A549 (cell line): ENCODE measurements at regions not wholly inside any gene's neighbourhood (a gene's known extent, or its start where the extent isn't known, plus 50 kb on each side); places are given as distances from the start of the nearest gene placed in this dataset.

Source experiments
- JUN ChIP-seq, 2 experiments: fragments of >200 bp; sonication (Bioruptor Twin); formaldehyde crosslinking; IDR thresholded peaks; 2 replicates in 1 of 2; 3 replicates in 1 of 2; pipeline ENCODE4 v1.6.1; 2016 to 2017
- MAFK ChIP-seq: fragments of 450-650 bp; IDR thresholded peaks from 2 replicates; pipeline ENCODE4 v1.6.1; 2014; ENCODE audit not compliant: partially characterized antibody
- MAX ChIP-seq: IDR thresholded peaks from 2 replicates; pipeline ENCODE4 v1.6.1; 2012
- POLR2A ChIP-seq: IDR thresholded peaks from 2 replicates; pipeline ENCODE4 v1.6.1; 2012; ENCODE audit warnings: mild to moderate bottlenecking, low read length
- TF ChIP-seq, protein P1 (sequence below): fragments of >200 bp; sonication (Bioruptor Twin); formaldehyde crosslinking; IDR thresholded peaks from 3 replicates; pipeline ENCODE4 v1.5.1; 2016

GRCh38 chr5:13218518-13218917 lies 726.0 kb downstream of the DNAH5 start:
- TF ChIP-seq JUN (IDR thresholded peaks at IDR 0.05) (no peak), POLR2A (no peak), MAX (no peak), MAFK (no peak)
- TF ChIP-seq, protein P1, sequence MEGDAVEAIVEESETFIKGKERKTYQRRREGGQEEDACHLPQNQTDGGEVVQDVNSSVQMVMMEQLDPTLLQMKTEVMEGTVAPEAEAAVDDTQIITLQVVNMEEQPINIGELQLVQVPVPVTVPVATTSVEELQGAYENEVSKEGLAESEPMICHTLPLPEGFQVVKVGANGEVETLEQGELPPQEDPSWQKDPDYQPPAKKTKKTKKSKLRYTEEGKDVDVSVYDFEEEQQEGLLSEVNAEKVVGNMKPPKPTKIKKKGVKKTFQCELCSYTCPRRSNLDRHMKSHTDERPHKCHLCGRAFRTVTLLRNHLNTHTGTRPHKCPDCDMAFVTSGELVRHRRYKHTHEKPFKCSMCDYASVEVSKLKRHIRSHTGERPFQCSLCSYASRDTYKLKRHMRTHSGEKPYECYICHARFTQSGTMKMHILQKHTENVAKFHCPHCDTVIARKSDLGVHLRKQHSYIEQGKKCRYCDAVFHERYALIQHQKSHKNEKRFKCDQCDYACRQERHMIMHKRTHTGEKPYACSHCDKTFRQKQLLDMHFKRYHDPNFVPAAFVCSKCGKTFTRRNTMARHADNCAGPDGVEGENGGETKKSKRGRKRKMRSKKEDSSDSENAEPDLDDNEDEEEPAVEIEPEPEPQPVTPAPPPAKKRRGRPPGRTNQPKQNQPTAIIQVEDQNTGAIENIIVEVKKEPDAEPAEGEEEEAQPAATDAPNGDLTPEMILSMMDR: no peak
